ENCODE measurements at regions not wholly inside any gene's neighbourhood (a gene's known extent, or its start where the extent isn't known, plus 50 kb on each side); places are given as distances from the start of the nearest gene placed in this dataset.

DNA sequence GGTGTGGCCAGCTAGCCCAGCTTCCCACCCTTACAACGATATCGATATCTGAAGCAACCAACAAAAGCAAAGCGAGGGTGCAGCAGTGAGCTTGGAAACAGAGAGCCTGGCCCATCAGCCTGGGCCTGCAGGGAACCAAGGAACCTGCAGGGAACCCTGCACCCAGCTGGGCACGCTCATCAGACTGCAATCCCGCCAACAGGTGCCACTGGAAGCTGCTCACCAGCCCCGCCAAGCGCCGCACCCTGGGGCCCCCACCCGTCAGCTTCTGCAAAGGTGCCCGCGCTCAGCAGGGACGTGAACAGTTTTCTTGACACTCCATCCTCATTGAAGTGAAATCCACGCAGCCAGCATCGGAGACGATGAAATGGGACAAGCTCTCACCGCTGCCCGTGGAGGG lies 250.7 kb downstream of the RBFOX3 start:
- Mint-ChIP-seq H3K9me3 (0 out of 5 replicates have a peak, but pooled peaks cover 0 to 3% of the 10 kb centered on the region in 2 experiments), H3K27ac (no peak overlapping the region; a peak in 1 of 7 replicates), H3K4me1 (peaks cover 2 to 6% of the 10 kb centered on the region in 2 experiments; a peak in 3 of 4 replicates), H3K27me3 (ENCODE audit: low read depth) (peaks cover 20% of the 10 kb centered on the region), H3K4me3 (no peak overlapping the region), H3K36me3 (ENCODE audit: insufficient read depth in 1 of 3, low read depth in 3 of 3) (no peaks in the 10 kb centered on the region; a peak in 1 of 7 replicates)
- Histone ChIP-seq H2AK5ac (ENCODE audit: insufficient read length, low read length) (no peak overlapping the region), H3K14ac (ENCODE audit: insufficient read depth, low read length) (no peak overlapping the region), H4K5ac (ENCODE audit: insufficient read length, low read depth, low read length) (no peak overlapping the region), H3K9ac (ENCODE audit: extremely low read depth, insufficient read length, low read length) (no peak overlapping the region), H3K4me1 (ENCODE audit: insufficient read depth, low read length) (no peaks in the 10 kb centered on the region), H2BK5ac (ENCODE audit: insufficient read length, low read length) (no peak overlapping the region), H3K79me1 (ENCODE audit: insufficient read depth, low read depth, low read length, poor library complexity, severe bottlenecking) (no peaks in the 10 kb centered on the region), H3K27ac (ENCODE audit: insufficient read length, low read depth, low read length) (no peak overlapping the region), H2BK120ac (ENCODE audit: low read depth, low read length, poor library complexity, severe bottlenecking) (no peak overlapping the region), H4K20me1 (ENCODE audit: control insufficient read depth, insufficient read depth, insufficient read length) (no peaks in the 10 kb centered on the region), H3K79me2 (ENCODE audit: insufficient read depth, low read length) (no peaks in the 10 kb centered on the region), H2BK15ac (ENCODE audit: low read depth, low read length) (no peak overlapping the region), H3K27me3 (ENCODE audit: insufficient read depth, low read length) (no peaks in the 10 kb centered on the region), H3T11ph (ENCODE audit: low read length) (no peak overlapping the region), H3K18ac (ENCODE audit: insufficient read length, low read depth, low read length) (no peak overlapping the region), H3K4ac (ENCODE audit: low read depth, low read length) (no peak overlapping the region), H2BK20ac (ENCODE audit: low read depth, low read length, poor library complexity, severe bottlenecking) (no peak overlapping the region), H3K23ac (ENCODE audit: insufficient read length, low read depth, low read length) (no peak overlapping the region), H2AFZ (ENCODE audit: low read length) (no peak overlapping the region), H4K8ac (replicated peaks; ENCODE audit: insufficient read length, low read depth, low read length) (no peak overlapping the region), H4K91ac (ENCODE audit: insufficient read length, low read depth, low read length) (no peak overlapping the region), H3K9me3 (ENCODE audit: control insufficient read depth, low read depth, low read length) (no peaks in the 10 kb centered on the region), H3K4me2 (ENCODE audit: insufficient read depth, insufficient read length, low read length) (no peak overlapping the region), H3K56ac (ENCODE audit: insufficient read length, low read depth, low read length) (no peak overlapping the region), H2BK12ac (ENCODE audit: insufficient read length, low read depth, low read length) (no peak overlapping the region), H3K23me2 (ENCODE audit: insufficient read length, low read depth, low read length, poor library complexity, severe bottlenecking) (no peaks in the 10 kb centered on the region)
- WGBS (ENCODE audit: extremely low coverage, insufficient read length, low lambda C conversion rate), result no CpG with 5 or more reads among the region's 17 CpGs
- DNase-seq, result no peak
- TF ChIP-seq, protein P1, sequence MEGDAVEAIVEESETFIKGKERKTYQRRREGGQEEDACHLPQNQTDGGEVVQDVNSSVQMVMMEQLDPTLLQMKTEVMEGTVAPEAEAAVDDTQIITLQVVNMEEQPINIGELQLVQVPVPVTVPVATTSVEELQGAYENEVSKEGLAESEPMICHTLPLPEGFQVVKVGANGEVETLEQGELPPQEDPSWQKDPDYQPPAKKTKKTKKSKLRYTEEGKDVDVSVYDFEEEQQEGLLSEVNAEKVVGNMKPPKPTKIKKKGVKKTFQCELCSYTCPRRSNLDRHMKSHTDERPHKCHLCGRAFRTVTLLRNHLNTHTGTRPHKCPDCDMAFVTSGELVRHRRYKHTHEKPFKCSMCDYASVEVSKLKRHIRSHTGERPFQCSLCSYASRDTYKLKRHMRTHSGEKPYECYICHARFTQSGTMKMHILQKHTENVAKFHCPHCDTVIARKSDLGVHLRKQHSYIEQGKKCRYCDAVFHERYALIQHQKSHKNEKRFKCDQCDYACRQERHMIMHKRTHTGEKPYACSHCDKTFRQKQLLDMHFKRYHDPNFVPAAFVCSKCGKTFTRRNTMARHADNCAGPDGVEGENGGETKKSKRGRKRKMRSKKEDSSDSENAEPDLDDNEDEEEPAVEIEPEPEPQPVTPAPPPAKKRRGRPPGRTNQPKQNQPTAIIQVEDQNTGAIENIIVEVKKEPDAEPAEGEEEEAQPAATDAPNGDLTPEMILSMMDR (conservative IDR thresholded peaks at IDR 0.05), result no peak

Data from H9 (cell line).